ENCODE measurements at regions not wholly inside any gene's neighbourhood (a gene's known extent, or its start where the extent isn't known, plus 50 kb on each side); places are given as distances from the start of the nearest gene placed in this dataset.
A peak's percentile ranks its signal among the peaks of the same experiment; 100 is the strongest.
"Not testable (repeated sequence)": the region's sequence is repeated elsewhere in the genome, so short reads cannot be mapped to it uniquely, and the experiment has no call there.

- not testable (repeated sequence) for DNase-seq (ENCODE audit: low read depth); H3K4me3 ChIP-seq (ENCODE audit: low read depth, low read length)
Measured at GRCh38 chr10:59975918-59976317, 69.6 kb upstream of the CCDC6 start.

- peak; percentile 40 for DNase-seq (ENCODE audit: low read depth)
- TF ChIP-seq CTCF (conservative IDR thresholded peaks at IDR 0.05; ENCODE audit: low read depth, low read length), result no peak
- H3K4me3 ChIP-seq (ENCODE audit: low read depth, low read length), result no peak overlapping the region
Measured at GRCh38 chr10:59971915-59972314, 65.6 kb upstream of the CCDC6 start.

DNA sequence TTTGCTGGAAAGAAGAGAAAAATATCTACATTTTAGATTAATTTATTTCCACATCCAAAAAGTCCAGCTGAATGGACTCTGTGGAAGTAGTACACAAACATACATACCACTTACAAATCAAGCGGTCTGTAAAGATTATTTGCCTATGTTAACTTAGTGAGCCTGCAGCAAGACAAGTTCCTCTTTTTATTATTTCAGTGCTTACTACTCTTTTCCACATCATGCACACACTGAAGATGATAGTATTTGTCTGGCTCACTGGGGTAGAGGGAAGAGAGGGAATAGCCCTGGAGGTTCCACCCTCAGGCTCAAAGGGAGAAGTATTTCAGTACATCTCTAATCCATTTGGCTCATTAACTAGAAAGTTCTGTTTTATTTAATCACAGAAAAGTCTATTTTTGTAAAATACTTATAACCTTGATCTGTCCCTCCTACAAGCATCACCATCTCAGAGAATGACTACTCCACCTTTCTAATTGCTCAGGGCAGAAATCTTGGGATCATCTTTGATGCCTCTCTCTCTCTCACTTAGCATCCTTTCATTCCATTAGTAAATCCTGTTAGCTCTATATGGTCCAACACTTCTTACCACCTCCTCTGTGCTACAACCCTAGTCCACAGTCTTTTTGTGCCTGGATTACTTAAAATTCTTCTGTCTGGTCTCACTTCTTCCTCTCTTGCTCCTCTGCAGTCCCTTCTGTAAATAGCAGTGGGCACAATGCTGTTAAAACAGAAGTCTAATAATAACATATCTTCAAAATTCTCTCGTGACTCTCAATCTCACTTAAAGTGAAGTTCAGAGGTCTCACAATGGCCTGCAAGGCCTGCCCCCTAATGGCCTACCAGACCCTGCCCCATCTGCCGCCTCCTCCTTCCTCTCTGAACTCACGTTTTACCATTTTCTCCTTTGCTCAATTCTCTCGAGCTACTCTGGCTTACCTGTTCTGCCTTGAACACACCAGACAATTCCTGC, 64.3 kb upstream of the CCDC6 start:
- no peak for DNase-seq (ENCODE audit: low read depth)
- no peak overlapping the region for H3K4me3 ChIP-seq (ENCODE audit: low read depth, low read length)
- no peak for TF ChIP-seq CTCF (conservative IDR thresholded peaks at IDR 0.05; ENCODE audit: low read depth, low read length)

GRCh38 chr10:59968705-59969104, 62.3 kb upstream of the CCDC6 start:
- TF ChIP-seq CTCF (conservative IDR thresholded peaks at IDR 0.05; ENCODE audit: low read depth, low read length), result no peak
- no peak for DNase-seq (ENCODE audit: low read depth)
- no peak overlapping the region for H3K4me3 ChIP-seq (ENCODE audit: low read depth, low read length)

GRCh38 chr10:59967079-59967478, 60.7 kb upstream of the CCDC6 start:
- no peak overlapping the region for H3K4me3 ChIP-seq (ENCODE audit: low read depth, low read length)
- no peak for TF ChIP-seq CTCF (conservative IDR thresholded peaks at IDR 0.05; ENCODE audit: low read depth, low read length)
- peak; percentile 3 for DNase-seq (ENCODE audit: low read depth)

- no peak overlapping the region for H3K4me3 ChIP-seq (ENCODE audit: low read depth, low read length)
- DNase-seq (ENCODE audit: low read depth), result no peak
- no peak for TF ChIP-seq CTCF (conservative IDR thresholded peaks at IDR 0.05; ENCODE audit: low read depth, low read length)
Measured at GRCh38 chr10:59965899-59966650, 59.7 kb upstream of the CCDC6 start.

GRCh38 chr10:59962756-59963155, 56.4 kb upstream of the CCDC6 start:
- no peak for DNase-seq (ENCODE audit: low read depth)
- no peak overlapping the region for H3K4me3 ChIP-seq (ENCODE audit: low read depth, low read length)
- TF ChIP-seq CTCF (conservative IDR thresholded peaks at IDR 0.05; ENCODE audit: low read depth, low read length), result no peak
